AG10803 (cell line): ENCODE measurements at regions not wholly inside any gene's neighbourhood (a gene's known extent, or its start where the extent isn't known, plus 50 kb on each side); places are given as distances from the start of the nearest gene placed in this dataset.

Source experiments
- DNase-seq: peaks from one replicate; pipeline ENCODE4 v3.0.0; 2010; ENCODE audit warnings: low read depth
- H3K4me3 ChIP-seq: 2 replicates; pipeline ENCODE4 v1.5.1; 2011; ENCODE audit warnings: mild to moderate bottlenecking, low read length, control low read depth
- TF ChIP-seq, protein P1 (sequence below): conservative IDR thresholded peaks from 2 replicates; pipeline ENCODE4 v1.5.1; 2011; ENCODE audit warnings: mild to moderate bottlenecking, low read length, control low read depth, inconsistent platforms

DNA sequence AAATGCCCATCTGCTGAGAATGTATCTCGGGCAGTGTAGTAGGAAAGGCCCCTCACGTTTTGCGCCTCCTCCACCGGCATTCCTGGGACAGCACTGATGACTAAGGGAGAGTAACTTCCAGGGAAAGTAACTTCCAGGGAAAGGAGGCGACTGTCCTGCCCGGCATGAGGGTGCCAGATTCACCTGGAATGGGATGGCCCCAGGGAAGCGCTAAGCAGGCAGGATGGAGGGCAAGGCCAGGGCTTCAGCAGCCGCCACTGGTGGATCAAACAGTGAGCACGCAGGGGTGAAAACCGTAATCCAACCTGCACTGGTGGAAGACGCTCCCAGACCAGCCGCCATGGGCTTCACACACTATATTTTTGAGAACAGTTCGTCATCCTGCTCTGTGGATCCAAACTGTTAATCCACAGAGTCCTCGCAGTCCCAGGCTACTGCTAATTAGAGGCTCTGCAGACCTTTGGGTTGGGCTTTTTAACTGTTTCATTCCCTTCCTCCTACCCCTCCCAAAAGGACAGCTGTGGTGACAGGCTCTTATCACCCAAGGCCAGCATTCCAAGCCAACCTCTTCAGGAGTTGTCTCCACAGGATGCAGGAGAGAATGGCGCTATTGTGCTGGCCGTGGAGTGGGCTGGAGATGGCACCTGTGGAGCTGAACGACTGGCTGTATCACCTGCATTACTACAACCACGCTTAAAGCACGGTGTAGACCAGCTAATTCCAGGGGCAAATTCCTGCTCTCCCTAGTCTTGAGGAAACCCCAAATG, 178.9 kb downstream of the DLL1 start:
- H3K4me3 ChIP-seq, result no peak overlapping the region
- TF ChIP-seq, protein P1, sequence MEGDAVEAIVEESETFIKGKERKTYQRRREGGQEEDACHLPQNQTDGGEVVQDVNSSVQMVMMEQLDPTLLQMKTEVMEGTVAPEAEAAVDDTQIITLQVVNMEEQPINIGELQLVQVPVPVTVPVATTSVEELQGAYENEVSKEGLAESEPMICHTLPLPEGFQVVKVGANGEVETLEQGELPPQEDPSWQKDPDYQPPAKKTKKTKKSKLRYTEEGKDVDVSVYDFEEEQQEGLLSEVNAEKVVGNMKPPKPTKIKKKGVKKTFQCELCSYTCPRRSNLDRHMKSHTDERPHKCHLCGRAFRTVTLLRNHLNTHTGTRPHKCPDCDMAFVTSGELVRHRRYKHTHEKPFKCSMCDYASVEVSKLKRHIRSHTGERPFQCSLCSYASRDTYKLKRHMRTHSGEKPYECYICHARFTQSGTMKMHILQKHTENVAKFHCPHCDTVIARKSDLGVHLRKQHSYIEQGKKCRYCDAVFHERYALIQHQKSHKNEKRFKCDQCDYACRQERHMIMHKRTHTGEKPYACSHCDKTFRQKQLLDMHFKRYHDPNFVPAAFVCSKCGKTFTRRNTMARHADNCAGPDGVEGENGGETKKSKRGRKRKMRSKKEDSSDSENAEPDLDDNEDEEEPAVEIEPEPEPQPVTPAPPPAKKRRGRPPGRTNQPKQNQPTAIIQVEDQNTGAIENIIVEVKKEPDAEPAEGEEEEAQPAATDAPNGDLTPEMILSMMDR, result no peak
- no peak for DNase-seq

GRCh38 chr6:170111141-170111664, 179.7 kb downstream of the DLL1 start:
- DNase-seq, result no peak
- TF ChIP-seq, protein P1, result no peak

GRCh38 chr6:170110201-170111140, 180.4 kb downstream of the DLL1 start:
- DNase-seq, result no peak
- TF ChIP-seq, protein P1, result no peak
- no peak overlapping the region for H3K4me3 ChIP-seq

More at GRCh38 chr6:170111141-170111664, 179.7 kb downstream of the DLL1 start:
- no peak overlapping the region for H3K4me3 ChIP-seq

DNA sequence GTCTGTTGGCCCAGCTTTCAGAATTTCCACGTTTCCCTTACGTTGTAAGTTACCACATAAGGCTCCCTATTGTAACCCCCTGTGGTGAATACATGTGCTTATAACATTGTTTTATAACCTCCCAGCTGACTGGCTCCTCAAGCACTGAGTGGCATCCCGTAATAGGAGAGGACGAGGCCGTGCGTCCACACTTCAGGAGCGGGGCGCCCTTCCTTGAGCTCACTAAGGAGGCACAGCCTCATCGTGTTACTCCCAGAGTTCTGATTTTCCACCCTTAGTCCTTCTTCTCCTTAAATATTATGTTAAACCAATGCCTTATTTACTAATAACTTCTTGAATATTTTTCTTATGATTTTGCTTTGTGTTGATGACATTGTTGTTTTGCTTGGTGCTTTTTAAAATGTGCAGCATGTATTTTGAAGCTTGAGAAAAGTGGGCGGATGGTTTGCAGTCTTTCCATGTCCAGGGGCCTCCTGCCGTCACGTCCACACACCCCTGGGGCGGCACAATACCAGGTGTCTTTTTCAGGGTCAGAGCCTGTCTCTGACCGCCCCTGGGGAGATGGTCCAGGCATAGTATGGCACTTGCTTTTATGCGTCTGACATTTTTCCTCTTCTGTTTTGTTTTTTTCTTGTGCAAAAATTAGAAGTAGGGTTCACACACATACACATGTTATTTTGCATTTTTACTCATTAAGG, 181.8 kb downstream of the DLL1 start:
- DNase-seq, result no peak
- no peak overlapping the region for H3K4me3 ChIP-seq
- TF ChIP-seq, protein P1, result no peak

- no peak overlapping the region for H3K4me3 ChIP-seq
- TF ChIP-seq, protein P1, result no peak
- no peak for DNase-seq
Measured at GRCh38 chr6:170108456-170108855, 182.4 kb downstream of the DLL1 start.

DNA sequence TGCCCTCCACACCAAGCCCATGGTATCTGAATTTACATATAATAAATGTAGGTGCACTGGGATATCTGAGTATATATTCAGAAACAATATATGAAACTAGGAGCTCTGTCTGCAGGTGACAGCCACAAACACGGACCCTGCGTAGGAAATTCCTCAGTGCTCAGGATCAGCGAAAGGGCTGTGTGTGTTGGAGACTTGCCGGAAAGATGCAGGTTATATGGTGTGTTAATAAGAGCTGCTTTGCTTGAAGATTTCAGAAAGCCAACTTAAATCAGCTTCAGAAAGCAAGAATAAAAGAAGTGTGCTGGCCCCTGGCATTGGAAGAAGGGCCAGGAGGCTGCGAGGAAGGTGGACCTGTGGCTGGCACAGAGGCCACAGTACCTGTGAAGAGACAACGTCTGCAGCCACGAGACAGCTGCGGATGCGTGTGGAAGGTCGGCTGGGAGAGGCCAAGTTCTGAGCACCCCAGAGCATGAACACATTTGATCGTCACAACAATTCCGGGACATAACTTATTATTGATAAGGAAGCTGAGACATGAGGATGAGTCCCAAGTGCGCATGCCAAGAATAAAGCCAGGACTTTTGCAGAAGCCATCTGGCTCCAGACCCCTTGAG, 183.2 kb downstream of the DLL1 start:
- DNase-seq, result no peak
- TF ChIP-seq, protein P1, result no peak
- no peak overlapping the region for H3K4me3 ChIP-seq
